DOHH2 (cell line): ENCODE measurements at regions not wholly inside any gene's neighbourhood (a gene's known extent, or its start where the extent isn't known, plus 50 kb on each side); places are given as distances from the start of the nearest gene placed in this dataset.

Experiments used
- EZH2phosphoT487 ChIP-seq: fragments of 200-600 bp; sonication (generic); IDR thresholded peaks from 2 replicates; pipeline ENCODE4 v1.6.1; 2017; ENCODE audit warnings: borderline replicate concordance, mild to moderate bottlenecking, antibody characterized with exemption, low read length, moderate library complexity, mixed read lengths
- TF ChIP-seq, protein P1 (sequence below): fragments of 200-600 bp; sonication (generic); IDR thresholded peaks from one replicate; pipeline ENCODE4 v1.5.1; 2014; ENCODE audit warnings: antibody characterized with exemption, mild to moderate bottlenecking, low read depth, low read length; ENCODE audit not compliant: poor library complexity, severe bottlenecking

DNA sequence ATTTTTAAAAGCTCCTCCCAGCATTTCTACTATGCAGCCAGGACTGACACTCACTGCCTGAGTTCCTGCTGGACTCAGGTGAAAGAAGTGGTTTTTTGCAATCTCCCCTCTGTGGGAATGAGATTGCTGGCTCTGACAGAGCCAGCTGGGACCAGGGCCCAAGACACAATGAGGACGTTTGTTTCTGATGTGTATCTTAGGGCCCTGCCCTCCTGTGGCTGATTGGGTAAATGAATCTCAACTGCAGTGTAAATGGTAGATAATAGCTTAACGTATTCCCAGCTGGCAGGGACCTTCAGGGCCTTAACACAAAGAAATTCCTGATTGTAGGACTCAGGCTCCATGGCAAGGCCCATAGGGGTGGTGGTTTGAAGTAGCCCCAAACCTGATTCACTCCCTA lies 85.8 kb upstream of the PRPS1 start:
- TF ChIP-seq, protein P1, sequence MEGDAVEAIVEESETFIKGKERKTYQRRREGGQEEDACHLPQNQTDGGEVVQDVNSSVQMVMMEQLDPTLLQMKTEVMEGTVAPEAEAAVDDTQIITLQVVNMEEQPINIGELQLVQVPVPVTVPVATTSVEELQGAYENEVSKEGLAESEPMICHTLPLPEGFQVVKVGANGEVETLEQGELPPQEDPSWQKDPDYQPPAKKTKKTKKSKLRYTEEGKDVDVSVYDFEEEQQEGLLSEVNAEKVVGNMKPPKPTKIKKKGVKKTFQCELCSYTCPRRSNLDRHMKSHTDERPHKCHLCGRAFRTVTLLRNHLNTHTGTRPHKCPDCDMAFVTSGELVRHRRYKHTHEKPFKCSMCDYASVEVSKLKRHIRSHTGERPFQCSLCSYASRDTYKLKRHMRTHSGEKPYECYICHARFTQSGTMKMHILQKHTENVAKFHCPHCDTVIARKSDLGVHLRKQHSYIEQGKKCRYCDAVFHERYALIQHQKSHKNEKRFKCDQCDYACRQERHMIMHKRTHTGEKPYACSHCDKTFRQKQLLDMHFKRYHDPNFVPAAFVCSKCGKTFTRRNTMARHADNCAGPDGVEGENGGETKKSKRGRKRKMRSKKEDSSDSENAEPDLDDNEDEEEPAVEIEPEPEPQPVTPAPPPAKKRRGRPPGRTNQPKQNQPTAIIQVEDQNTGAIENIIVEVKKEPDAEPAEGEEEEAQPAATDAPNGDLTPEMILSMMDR, result no peak
- TF ChIP-seq EZH2phosphoT487, result no peak
